PC-9 (cell line): ENCODE measurements at regions not wholly inside any gene's neighbourhood (a gene's known extent, or its start where the extent isn't known, plus 50 kb on each side); places are given as distances from the start of the nearest gene placed in this dataset.

Experiments used
- BruUV-seq: library from RNA; stranded (reverse); fragments of 400-500 nt; replicated peaks from 2 replicates; lab custom pipeline; 2021; lab: Mats Ljungman, UMichigan
- CTCF ChIA-PET: fragments of 300-600 bp; sonication (Branson Sonifier 250); formaldehyde crosslinking; loops from one replicate; lab custom pipeline; 2022; ENCODE audit warnings: antibody characterized with exemption; lab: Charles Lee
- POLR2A ChIA-PET: fragments of 300-600 bp; sonication (Branson Sonifier 250); formaldehyde crosslinking; loops from one replicate; lab custom pipeline; 2022; ENCODE audit warnings: antibody characterized with exemption; ENCODE audit not compliant: unreplicated experiment; lab: Charles Lee
- DNase-seq, 2 experiments: peaks; one replicate each; pipeline versions ENCODE4 v3.0.0 to v3.0.0-alpha.2; 2015 to 2022; ENCODE audit warnings: mixed read lengths in 1 of 2
- H2AFZ ChIP-seq: fragments of 200-600 bp; sonication (generic); 2 replicates; pipeline ENCODE4 v1.8.1; 2017; ENCODE audit warnings: antibody characterized with exemption
- H3F3A ChIP-seq: fragments of 200-600 bp; sonication (generic); 2 replicates; pipeline ENCODE4 v1.8.1; 2017; ENCODE audit warnings: antibody characterized with exemption, mild to moderate bottlenecking, low read depth; ENCODE audit not compliant: insufficient read depth
- H3K27ac ChIP-seq: fragments of 200-600 bp; sonication (generic); 2 replicates; pipeline ENCODE4 v1.6.1; 2016; ENCODE audit warnings: mixed run types
- H3K27me3 ChIP-seq: fragments of 200-600 bp; sonication (generic); 2 replicates; pipeline ENCODE4 v1.6.1; 2016; ENCODE audit warnings: low read depth, mixed run types; ENCODE audit not compliant: insufficient read depth
- H3K36me3 ChIP-seq: fragments of 200-600 bp; sonication (generic); 2 replicates; pipeline ENCODE4 v1.6.1; 2016; ENCODE audit warnings: low read depth, mixed run types
- H3K4me1 ChIP-seq: fragments of 200-600 bp; sonication (generic); replicated peaks from 2 replicates; pipeline ENCODE4 v1.6.1; 2016; ENCODE audit warnings: mixed run types; ENCODE audit not compliant: insufficient read depth
- H3K4me2 ChIP-seq: fragments of 200-600 bp; sonication (generic); 2 replicates; pipeline ENCODE4 v1.6.1; 2017; ENCODE audit warnings: mixed run types
- H3K4me3 ChIP-seq: fragments of 200-600 bp; sonication (generic); 2 replicates; pipeline ENCODE4 v1.6.1; 2016; ENCODE audit warnings: mixed run types
- H3K79me2 ChIP-seq: fragments of 200-600 bp; sonication (generic); 2 replicates; pipeline ENCODE4 v1.6.1; 2017; ENCODE audit warnings: low read depth, mixed run types
- H3K9me2 ChIP-seq: fragments of 200-600 bp; sonication (generic); 2 replicates; pipeline ENCODE4 v1.8.1; 2017; ENCODE audit warnings: mild to moderate bottlenecking; ENCODE audit not compliant: insufficient read depth
- H3K9me3 ChIP-seq: fragments of 200-600 bp; sonication (generic); 2 replicates; pipeline ENCODE4 v1.8.1; 2016; ENCODE audit warnings: low read depth; ENCODE audit not compliant: insufficient read depth
- H4K20me1 ChIP-seq: fragments of 200-600 bp; sonication (generic); 2 replicates; pipeline ENCODE4 v1.8.1; 2017; ENCODE audit not compliant: insufficient read depth
- EZH2 ChIP-seq: fragments of 200-600 bp; sonication (generic); IDR thresholded peaks from 2 replicates; pipeline ENCODE4 v1.8.0; 2017; ENCODE audit warnings: antibody characterized with exemption, low read depth
- intact Hi-C: fragments of 100-400 bp; cut with micrococcal nuclease; formaldehyde crosslinking; loops from one replicate; pipeline ENCODE4 v1.10.0; 2022; ENCODE audit not compliant: unreplicated experiment
- TF ChIP-seq, protein P1 (sequence below): fragments of 200-600 bp; sonication (generic); conservative IDR thresholded peaks from 2 replicates; pipeline ENCODE4 v1.6.1; 2017; ENCODE audit warnings: mixed run types, antibody characterized with exemption, mild to moderate bottlenecking, moderate library complexity

- Histone ChIP-seq H3F3A (peaks cover 9% of the 10 kb centered on the region; the same call in 1 of the 2 replicates), H3K4me1 (no peaks in the 10 kb centered on the region)
Observed at GRCh38 chr11:119511614-119512306, 88.8 kb upstream of the THY1 start.

DNA sequence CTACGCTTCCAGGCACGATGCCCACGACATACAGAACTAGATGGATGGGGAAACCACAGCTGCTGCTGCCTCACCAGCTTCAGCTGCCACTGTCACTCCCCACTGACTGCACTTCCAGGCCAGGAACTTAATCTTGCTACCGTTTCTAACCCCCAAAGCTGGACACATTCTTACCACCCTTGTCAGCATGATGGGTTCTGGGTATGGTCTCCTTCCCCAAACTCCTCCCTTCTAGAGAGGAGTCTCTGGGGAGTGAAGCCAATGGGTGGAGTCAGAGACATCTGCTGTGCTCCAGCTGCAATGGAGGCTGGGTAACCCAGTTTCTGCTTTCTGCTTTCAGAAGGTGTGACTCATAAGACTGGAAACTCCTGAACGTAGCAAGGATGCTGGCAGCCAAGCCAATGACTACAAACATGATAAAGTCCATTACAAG is 87.0 kb upstream of the THY1 start:
- Histone ChIP-seq H3K27ac (no peak overlapping the region), H3K79me2 (no peaks in the 10 kb centered on the region), H3K9me3 (no peaks in the 10 kb centered on the region), H3K36me3 (no peaks in the 10 kb centered on the region), H4K20me1 (no peaks in the 10 kb centered on the region), H3K27me3 (peaks cover 51% of the 10 kb centered on the region), H3K4me3 (no peak overlapping the region), H2AFZ (no peak overlapping the region), H3K4me2 (no peak overlapping the region), H3K9me2 (no peaks in the 10 kb centered on the region), H3K4me1 (no peaks in the 10 kb centered on the region), H3F3A (peaks cover 9% of the 10 kb centered on the region; the same call in 1 of the 2 replicates)
- peak in 1 of 2 experiments; percentile 44 for DNase-seq
- ChIA-PET POLR2A (no interaction called here), CTCF (interaction anchor here (1.0 kb wide), 1 partner anchor 132 kb away, joined by 8 read pairs; no protein-coding TSS in a partner anchor)
- BruUV-seq = no TSS peak
- intact Hi-C loops = no loop called here
- TF ChIP-seq, protein P1, sequence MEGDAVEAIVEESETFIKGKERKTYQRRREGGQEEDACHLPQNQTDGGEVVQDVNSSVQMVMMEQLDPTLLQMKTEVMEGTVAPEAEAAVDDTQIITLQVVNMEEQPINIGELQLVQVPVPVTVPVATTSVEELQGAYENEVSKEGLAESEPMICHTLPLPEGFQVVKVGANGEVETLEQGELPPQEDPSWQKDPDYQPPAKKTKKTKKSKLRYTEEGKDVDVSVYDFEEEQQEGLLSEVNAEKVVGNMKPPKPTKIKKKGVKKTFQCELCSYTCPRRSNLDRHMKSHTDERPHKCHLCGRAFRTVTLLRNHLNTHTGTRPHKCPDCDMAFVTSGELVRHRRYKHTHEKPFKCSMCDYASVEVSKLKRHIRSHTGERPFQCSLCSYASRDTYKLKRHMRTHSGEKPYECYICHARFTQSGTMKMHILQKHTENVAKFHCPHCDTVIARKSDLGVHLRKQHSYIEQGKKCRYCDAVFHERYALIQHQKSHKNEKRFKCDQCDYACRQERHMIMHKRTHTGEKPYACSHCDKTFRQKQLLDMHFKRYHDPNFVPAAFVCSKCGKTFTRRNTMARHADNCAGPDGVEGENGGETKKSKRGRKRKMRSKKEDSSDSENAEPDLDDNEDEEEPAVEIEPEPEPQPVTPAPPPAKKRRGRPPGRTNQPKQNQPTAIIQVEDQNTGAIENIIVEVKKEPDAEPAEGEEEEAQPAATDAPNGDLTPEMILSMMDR = no peak
- TF ChIP-seq EZH2 = no peak

More at GRCh38 chr11:119511614-119512306, 88.8 kb upstream of the THY1 start:
- Histone ChIP-seq H3K4me3 (no peak overlapping the region), H2AFZ (no peak overlapping the region), H3K27ac (no peak overlapping the region), H3K9me2 (no peaks in the 10 kb centered on the region), H3K36me3 (no peaks in the 10 kb centered on the region), H3K9me3 (no peaks in the 10 kb centered on the region), H3K27me3 (peaks cover 59% of the 10 kb centered on the region), H4K20me1 (no peaks in the 10 kb centered on the region), H3K4me2 (no peak overlapping the region), H3K79me2 (no peaks in the 10 kb centered on the region)
- no peak for DNase-seq
- no TSS peak for BruUV-seq
- CTCF ChIA-PET = interaction anchor here (0.6 kb wide), 1 partner anchor 193 kb away, joined by 3 read pairs; no protein-coding TSS in a partner anchor
- POLR2A ChIA-PET = interaction anchor here (0.8 kb wide), 1 partner anchor 161 kb away, joined by 5 read pairs; no protein-coding TSS in a partner anchor
- TF ChIP-seq, protein P1 = no peak
- intact Hi-C loops = no loop called here

DNA sequence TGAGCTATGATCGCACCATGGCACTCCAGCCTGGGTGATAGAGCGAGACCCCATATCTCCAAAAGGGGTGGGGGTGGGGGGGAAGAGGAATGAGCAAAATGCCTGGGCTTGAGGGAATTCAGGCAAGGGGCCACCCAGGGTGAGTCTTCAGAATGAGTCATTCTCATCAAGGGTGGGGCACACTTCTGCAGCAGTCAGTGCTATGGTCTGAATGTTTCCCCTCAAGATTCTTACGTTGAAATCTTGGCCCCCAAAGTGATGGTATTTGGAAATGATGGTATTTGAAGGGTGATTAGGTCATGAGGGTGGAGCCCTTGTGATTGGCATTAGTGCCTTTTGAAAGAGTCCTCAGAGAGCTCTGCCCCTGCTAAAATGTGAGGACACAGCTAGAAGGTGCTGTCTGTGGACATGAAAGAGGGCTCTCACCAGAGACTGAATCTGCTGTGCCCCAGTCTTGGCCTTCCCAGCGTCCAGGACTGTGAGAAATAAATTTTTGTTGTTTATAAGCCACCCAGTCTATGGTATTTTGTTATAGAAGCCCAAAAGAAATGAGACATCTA is 86.4 kb upstream of the THY1 start:
- Histone ChIP-seq H4K20me1 (no peaks in the 10 kb centered on the region), H3K4me3 (no peak overlapping the region), H3K27me3 (peaks cover 45% of the 10 kb centered on the region), H3K4me1 (no peaks in the 10 kb centered on the region), H3K9me2 (no peaks in the 10 kb centered on the region), H3K4me2 (no peak overlapping the region), H2AFZ (no peak overlapping the region), H3K9me3 (no peaks in the 10 kb centered on the region), H3K36me3 (no peaks in the 10 kb centered on the region), H3K27ac (no peak overlapping the region), H3K79me2 (no peaks in the 10 kb centered on the region), H3F3A (peaks cover 9% of the 10 kb centered on the region; the same call in 1 of the 2 replicates)
- no TSS peak for BruUV-seq
- no peak for DNase-seq
- POLR2A ChIA-PET = no interaction called here
- CTCF ChIA-PET = no interaction called here
- intact Hi-C loops = no loop called here
- TF ChIP-seq EZH2 = no peak
- TF ChIP-seq, protein P1 = no peak
